GM12872 (cell line): ENCODE measurements at regions not wholly inside any gene's neighbourhood (a gene's known extent, or its start where the extent isn't known, plus 50 kb on each side); places are given as distances from the start of the nearest gene placed in this dataset.

Experiments used
- CTCF ChIP-seq: IDR thresholded peaks from 3 replicates; pipeline ENCODE4 v1.5.1; 2011; ENCODE audit warnings: low read depth, mild to moderate bottlenecking, low read length, moderate library complexity; ENCODE audit not compliant: insufficient read depth

GRCh38 chr15:47378527-47378926 is 338.8 kb upstream of the SEMA6D start:
- TF ChIP-seq CTCF: no peak

GRCh38 chr15:47383102-47383501 is 334.2 kb upstream of the SEMA6D start:
- TF ChIP-seq CTCF: no peak

GRCh38 chr15:47383801-47384200 is 333.5 kb upstream of the SEMA6D start:
- no peak for TF ChIP-seq CTCF

- TF ChIP-seq CTCF: no peak
Observed at GRCh38 chr15:47384341-47384740, 333.0 kb upstream of the SEMA6D start.

- no peak for TF ChIP-seq CTCF
Observed at GRCh38 chr15:47384776-47385175, 332.5 kb upstream of the SEMA6D start.

GRCh38 chr15:47386459-47386858 is 330.8 kb upstream of the SEMA6D start:
- TF ChIP-seq CTCF: no peak

GRCh38 chr15:47388299-47388698 is 329.0 kb upstream of the SEMA6D start:
- no peak for TF ChIP-seq CTCF
